GM23248 (cell line): ENCODE measurements at regions not wholly inside any gene's neighbourhood (a gene's known extent, or its start where the extent isn't known, plus 50 kb on each side); places are given as distances from the start of the nearest gene placed in this dataset.

ENCODE experiments used
- EZH2 ChIP-seq: fragments of 200-600 bp; sonication (generic); IDR thresholded peaks from 2 replicates; pipeline ENCODE4 v1.6.1; 2018; ENCODE audit warnings: antibody characterized with exemption, mild to moderate bottlenecking; ENCODE audit not compliant: insufficient read depth, poor library complexity, severe bottlenecking
- EZH2phosphoT487 ChIP-seq: fragments of 200-600 bp; sonication (generic); IDR thresholded peaks from 2 replicates; pipeline ENCODE4 v1.6.1; 2018; ENCODE audit warnings: antibody characterized with exemption, moderate library complexity, mild to moderate bottlenecking, low read depth; ENCODE audit not compliant: insufficient read depth

- TF ChIP-seq EZH2 (no peak), EZH2phosphoT487 (no peak)
These were observed 226.7 kb upstream of the MAD2L1 start for GRCh38 chr4:120293341-120293740.
